Epithelial cell of proximal tubule (primary cell): ENCODE measurements at regions not wholly inside any gene's neighbourhood (a gene's known extent, or its start where the extent isn't known, plus 50 kb on each side); places are given as distances from the start of the nearest gene placed in this dataset.

Source experiments
- DNase-seq: peaks from one replicate; pipeline ENCODE4 v3.0.0-alpha.2; 2011; ENCODE audit warnings: low read depth
- H3K4me3 ChIP-seq: 2 replicates; pipeline ENCODE4 v1.5.1; 2011; ENCODE audit warnings: low read depth, mild to moderate bottlenecking, low read length
- CTCF ChIP-seq: conservative IDR thresholded peaks from 2 replicates; pipeline ENCODE4 v1.5.1; 2012; ENCODE audit warnings: low read depth, mild to moderate bottlenecking, low read length

GRCh38 chr1:116256875-116257274 is 116.2 kb upstream of the ATP1A1 start:
- no peak for TF ChIP-seq CTCF
- H3K4me3 ChIP-seq = no peak overlapping the region
- DNase-seq = no peak

- no peak for TF ChIP-seq CTCF
Measured at GRCh38 chr1:116257341-116257767, 115.7 kb upstream of the ATP1A1 start.

GRCh38 chr1:116257836-116258235 is 115.2 kb upstream of the ATP1A1 start:
- no peak overlapping the region for H3K4me3 ChIP-seq
- no peak for DNase-seq
- no peak for TF ChIP-seq CTCF

More at GRCh38 chr1:116257341-116257767, 115.7 kb upstream of the ATP1A1 start:
- no peak for DNase-seq
- H3K4me3 ChIP-seq = no peak overlapping the region

- TF ChIP-seq CTCF = no peak
- no peak overlapping the region for H3K4me3 ChIP-seq
- no peak for DNase-seq
Measured at GRCh38 chr1:116258668-116259419, 114.2 kb upstream of the ATP1A1 start.

- DNase-seq = no peak
- TF ChIP-seq CTCF = no peak
- no peak overlapping the region for H3K4me3 ChIP-seq
Measured at GRCh38 chr1:116259663-116260062, 113.4 kb upstream of the ATP1A1 start.

- TF ChIP-seq CTCF = no peak
- no peak overlapping the region for H3K4me3 ChIP-seq
- no peak for DNase-seq
Measured at GRCh38 chr1:116260115-116260514, 112.9 kb upstream of the ATP1A1 start.

- TF ChIP-seq CTCF = no peak
Measured at GRCh38 chr1:116260621-116261020, 112.4 kb upstream of the ATP1A1 start.

More at GRCh38 chr1:116260621-116261020, 112.4 kb upstream of the ATP1A1 start:
- DNase-seq = no peak
- no peak overlapping the region for H3K4me3 ChIP-seq
